Activated T-cell treated with anti-CD3 and anti-CD28 coated beads, Interleukin-2, amount 50 U/mL, for 72 hours (primary cell): ENCODE measurements at regions not wholly inside any gene's neighbourhood (a gene's known extent, or its start where the extent isn't known, plus 50 kb on each side); places are given as distances from the start of the nearest gene placed in this dataset.
"Not testable (repeated sequence)": the region's sequence is repeated elsewhere in the genome, so short reads cannot be mapped to it uniquely, and the experiment has no call there.

Experiments
- ATAC-seq, 2 donors: fragments of 150-1000 bp; cut with Tn5 transposase; replicated peaks in 1 of 2; 2 replicates each; pipeline ENCODE4 v1.10.0; 2021; ENCODE audit warnings: moderate library complexity in 2 of 2, mild to moderate bottlenecking in 1 of 2
- DNase-seq, 2 donors: peaks; one replicate each; pipeline ENCODE4 v3.0.0; 2021 to 2022; ENCODE audit warnings: mixed read lengths in 1 of 2
- H3K27ac Mint-ChIP-seq: one replicate; pipeline ENCODE4 v1.8.0; 2022; ENCODE audit warnings: mild to moderate bottlenecking, moderate library complexity, mixed read lengths
- H3K27me3 Mint-ChIP-seq: one replicate; pipeline ENCODE4 v1.8.0; 2022; ENCODE audit warnings: low read depth, mixed read lengths
- H3K36me3 Mint-ChIP-seq, 2 donors: one replicate each; pipeline ENCODE4 v1.8.0; 2022; ENCODE audit warnings: mixed read lengths in 2 of 2, mild to moderate bottlenecking in 1 of 2; ENCODE audit not compliant: insufficient read depth in 2 of 2
- H3K4me1 Mint-ChIP-seq: one replicate; pipeline ENCODE4 v1.8.0; 2022; ENCODE audit warnings: low read depth, mixed read lengths
- H3K4me3 Mint-ChIP-seq, 2 donors: one replicate each; pipeline ENCODE4 v1.8.0; 2022; ENCODE audit warnings: mild to moderate bottlenecking in 2 of 2, mixed read lengths in 2 of 2, moderate library complexity in 2 of 2
- H3K9me3 Mint-ChIP-seq, 2 donors: one replicate each; pipeline ENCODE4 v1.8.0; 2022; ENCODE audit warnings: mixed read lengths in 2 of 2

DNA sequence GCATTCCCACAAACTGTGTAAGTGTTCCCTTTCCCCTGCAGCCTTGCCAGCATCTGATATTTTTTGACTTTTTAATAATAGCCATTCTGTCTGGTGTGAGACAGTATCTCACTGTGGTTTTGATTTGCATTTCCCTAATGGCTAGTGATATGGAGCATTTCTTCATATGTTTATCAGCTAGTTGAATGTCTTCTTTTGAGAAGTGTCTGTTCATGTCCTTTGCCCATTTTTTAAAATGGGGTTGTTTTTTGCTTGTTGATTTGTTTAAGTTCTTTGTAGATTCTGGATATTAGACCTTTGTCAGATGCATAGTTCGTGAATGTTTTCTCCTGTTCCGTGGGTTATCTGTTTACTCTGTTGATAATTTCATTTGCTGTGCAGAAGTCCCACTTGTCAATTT is 492.8 kb downstream of the JRKL start:
- H3K9me3 Mint-ChIP-seq, ATAC-seq, H3K4me1 Mint-ChIP-seq, H3K4me3 Mint-ChIP-seq, H3K36me3 Mint-ChIP-seq, H3K27me3 Mint-ChIP-seq, H3K27ac Mint-ChIP-seq, DNase-seq: not testable (repeated sequence)

DNA sequence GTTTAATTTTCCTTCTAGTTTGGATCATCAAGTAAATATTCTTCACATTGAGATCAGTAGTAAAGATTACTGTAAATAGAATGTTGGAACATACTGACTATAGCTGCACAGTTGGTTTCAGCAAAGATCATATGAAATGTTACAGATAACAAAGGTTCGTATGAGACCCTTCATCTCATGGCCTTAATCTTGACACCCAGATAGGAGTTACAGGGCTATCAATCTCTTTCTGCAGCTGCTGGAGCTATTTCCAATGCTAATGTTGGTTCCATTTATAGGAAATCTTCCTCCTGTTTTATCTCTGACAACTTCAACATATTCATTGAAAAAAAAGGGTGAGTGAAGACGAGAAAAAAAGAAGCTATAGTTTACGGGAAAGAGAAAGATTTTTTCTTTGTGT is 495.6 kb downstream of the JRKL start:
- ATAC-seq (no peak), DNase-seq (no peak)
- H3K27me3 Mint-ChIP-seq = no peaks in the 10 kb centered on the region
- peaks cover 3 to 4% of the 10 kb centered on the region in 2 donors for H3K9me3 Mint-ChIP-seq
- H3K27ac Mint-ChIP-seq = no peak overlapping the region
- H3K4me1 Mint-ChIP-seq = no peaks in the 10 kb centered on the region
- no peak overlapping the region for H3K4me3 Mint-ChIP-seq
- no peaks in the 10 kb centered on the region for H3K36me3 Mint-ChIP-seq

DNA sequence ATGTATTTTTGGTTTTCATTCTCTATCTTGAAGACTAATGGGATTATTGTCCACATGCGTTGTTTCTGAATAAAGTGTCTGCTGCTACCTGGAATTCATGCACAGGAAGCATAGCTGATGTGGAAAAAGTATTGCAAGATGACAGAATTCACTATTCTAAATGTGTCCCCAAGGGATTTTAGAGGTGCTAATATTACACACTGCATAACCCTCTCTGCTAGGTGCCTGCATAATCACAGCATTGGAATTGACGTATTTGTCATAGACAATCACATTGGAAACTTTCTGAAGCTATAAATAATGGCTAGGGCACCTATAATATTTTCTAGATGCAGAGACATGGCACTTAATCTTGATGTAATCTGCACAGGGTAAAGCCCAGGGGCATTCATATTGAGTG is 496.1 kb downstream of the JRKL start:
- ATAC-seq = no peak
- peaks cover 3 to 4% of the 10 kb centered on the region in 2 donors for H3K9me3 Mint-ChIP-seq
- H3K4me1 Mint-ChIP-seq = no peaks in the 10 kb centered on the region
- H3K4me3 Mint-ChIP-seq = no peak overlapping the region
- DNase-seq = no peak
- no peaks in the 10 kb centered on the region for H3K27me3 Mint-ChIP-seq
- no peaks in the 10 kb centered on the region for H3K36me3 Mint-ChIP-seq
- H3K27ac Mint-ChIP-seq = no peak overlapping the region

DNA sequence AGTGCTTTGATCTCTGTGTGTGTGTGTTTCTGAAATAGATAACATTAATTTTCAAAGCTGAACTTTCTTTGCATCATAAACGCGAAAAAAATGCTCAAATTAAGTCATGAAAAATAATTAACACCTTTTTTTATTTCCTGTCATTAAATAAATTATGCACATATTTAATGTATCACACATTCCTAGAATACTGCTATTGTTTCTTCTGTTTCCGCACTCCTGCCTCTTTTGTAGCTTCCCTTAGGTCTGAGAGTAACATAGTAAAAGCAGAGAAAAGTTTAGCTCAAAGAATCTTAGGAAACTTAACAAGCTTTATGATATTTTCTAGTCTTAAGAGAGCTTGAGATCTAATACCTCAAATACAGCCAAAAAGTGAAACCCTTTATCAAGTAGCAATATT is 504.2 kb downstream of the JRKL start:
- no peak for ATAC-seq
- Mint-ChIP-seq H3K9me3 (peaks cover 2 to 3% of the 10 kb centered on the region in 2 donors), H3K27me3 (no peaks in the 10 kb centered on the region), H3K36me3 (no peaks in the 10 kb centered on the region), H3K4me1 (no peaks in the 10 kb centered on the region), H3K4me3 (no peak overlapping the region), H3K27ac (no peak overlapping the region)
- no peak for DNase-seq

DNA sequence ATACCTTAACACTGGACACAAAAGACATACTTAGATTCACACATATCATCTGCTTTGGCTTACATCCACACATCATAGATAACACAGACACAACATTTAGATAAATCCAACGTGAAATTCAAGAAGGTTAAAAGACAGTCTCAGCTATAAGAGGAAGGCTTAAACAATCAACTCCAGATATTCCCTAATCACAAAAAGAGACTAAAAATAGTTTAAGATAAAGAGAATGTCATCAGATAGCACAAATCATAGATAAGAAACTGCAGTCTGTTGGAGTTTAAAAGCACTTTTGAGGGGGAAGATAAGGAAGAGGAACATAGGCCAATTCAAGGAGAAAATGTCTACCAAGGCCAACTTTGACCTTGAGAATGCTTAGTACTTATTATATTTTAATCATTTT is 504.8 kb downstream of the JRKL start:
- Mint-ChIP-seq H3K27ac (no peak overlapping the region), H3K36me3 (no peaks in the 10 kb centered on the region), H3K9me3 (peaks cover 0 to 3% of the 10 kb centered on the region in 2 donors), H3K4me1 (no peaks in the 10 kb centered on the region), H3K4me3 (no peak overlapping the region), H3K27me3 (no peaks in the 10 kb centered on the region)
- ATAC-seq = no peak
- no peak for DNase-seq

DNA sequence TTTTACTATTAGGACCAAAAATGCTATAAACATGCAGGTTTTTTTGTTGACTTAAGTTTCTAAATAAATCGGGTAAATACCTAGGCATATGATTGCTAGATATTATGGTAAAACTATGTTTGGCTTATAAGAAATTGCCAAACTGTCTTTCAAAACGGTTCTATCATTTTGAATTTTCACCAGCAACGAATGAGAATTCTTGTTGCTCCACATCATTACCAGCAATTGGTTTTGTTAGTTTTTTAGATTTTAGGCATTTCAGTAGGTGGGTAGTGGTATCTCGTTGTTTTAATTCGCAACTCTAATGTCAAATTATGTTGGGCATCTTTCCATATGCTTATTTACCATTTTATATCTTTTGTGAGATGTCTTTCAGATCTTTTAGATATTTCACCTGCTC is 510.2 kb downstream of the JRKL start:
- H3K9me3 Mint-ChIP-seq = peaks cover 4 to 8% of the 10 kb centered on the region in 2 donors
- no peak overlapping the region for H3K27ac Mint-ChIP-seq
- DNase-seq (no peak), ATAC-seq (no peak)
- no peaks in the 10 kb centered on the region for H3K4me1 Mint-ChIP-seq
- H3K4me3 Mint-ChIP-seq = no peak overlapping the region
- H3K36me3 Mint-ChIP-seq = no peaks in the 10 kb centered on the region
- no peaks in the 10 kb centered on the region for H3K27me3 Mint-ChIP-seq

DNA sequence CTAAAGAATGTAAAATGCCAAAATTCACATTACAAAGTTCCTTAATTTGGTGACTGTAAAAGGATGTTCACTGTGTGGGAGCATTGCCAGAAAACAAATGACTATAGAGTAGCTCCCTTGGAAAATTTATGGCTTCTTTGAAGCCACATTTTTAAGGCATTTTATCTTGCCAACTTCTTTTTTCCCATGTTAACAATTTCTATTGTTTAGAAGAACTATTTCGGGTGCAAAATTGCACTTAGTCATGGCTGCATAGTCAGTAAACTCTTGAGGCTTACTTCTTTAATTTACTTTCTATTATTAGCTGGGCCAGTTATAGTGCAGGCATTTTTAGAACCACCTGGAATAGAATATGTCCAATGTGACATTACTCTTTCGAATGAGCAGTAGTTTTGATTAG is 515.3 kb downstream of the JRKL start:
- H3K4me3 Mint-ChIP-seq = no peak overlapping the region
- no peak for DNase-seq
- no peaks in the 10 kb centered on the region for H3K4me1 Mint-ChIP-seq
- H3K27ac Mint-ChIP-seq = no peak overlapping the region
- ATAC-seq = no peak
- peaks cover 4 to 10% of the 10 kb centered on the region in 2 donors for H3K9me3 Mint-ChIP-seq
- H3K36me3 Mint-ChIP-seq = no peaks in the 10 kb centered on the region
- H3K27me3 Mint-ChIP-seq = no peaks in the 10 kb centered on the region

DNA sequence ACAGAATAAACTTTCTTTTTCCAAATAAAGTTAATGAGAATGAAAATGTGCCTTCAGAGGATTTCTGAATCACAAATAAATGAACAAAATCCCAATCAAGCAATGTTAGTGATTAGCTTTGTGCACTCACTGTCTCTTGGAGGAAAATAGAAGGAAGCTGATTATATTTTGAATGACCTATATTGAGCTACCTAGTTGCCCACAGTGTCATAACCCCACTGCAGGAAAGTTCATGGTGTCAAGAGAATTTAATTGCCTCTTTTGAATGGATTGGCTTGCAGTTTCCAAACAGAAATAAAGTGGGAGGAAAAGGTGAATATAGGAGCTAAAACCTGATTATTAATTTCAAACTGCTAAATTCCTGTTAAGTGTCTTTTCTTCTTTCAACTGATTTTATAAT is 515.9 kb downstream of the JRKL start:
- no peaks in the 10 kb centered on the region for H3K27me3 Mint-ChIP-seq
- ATAC-seq = no peak

DNA sequence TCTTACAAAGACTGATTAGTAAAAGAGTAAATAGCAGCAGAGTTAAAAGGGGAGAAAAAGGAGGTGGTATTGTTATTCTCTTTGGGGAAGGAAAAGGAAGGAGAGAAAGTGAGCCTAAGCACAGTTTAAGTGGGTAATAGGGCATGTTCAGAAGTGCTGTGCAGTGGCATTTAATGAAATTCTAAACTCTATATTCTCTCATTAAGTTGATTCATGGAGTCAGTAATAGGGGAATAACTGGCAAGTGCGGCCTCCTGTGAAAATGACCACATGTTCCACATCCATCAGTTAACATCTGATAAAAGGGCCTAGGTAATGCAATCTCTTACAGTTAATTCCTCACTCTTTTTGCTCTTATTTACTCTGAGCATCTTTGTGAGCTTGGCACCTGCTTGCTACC is 516.7 kb downstream of the JRKL start:
- H3K27me3 Mint-ChIP-seq = no peaks in the 10 kb centered on the region
- no peaks in the 10 kb centered on the region for H3K4me1 Mint-ChIP-seq
- peaks cover 8 to 10% of the 10 kb centered on the region in 2 donors for H3K9me3 Mint-ChIP-seq
- ATAC-seq (no peak), DNase-seq (no peak)
- no peak overlapping the region for H3K27ac Mint-ChIP-seq
- H3K36me3 Mint-ChIP-seq = no peaks in the 10 kb centered on the region
- H3K4me3 Mint-ChIP-seq = no peak overlapping the region

More for the DNA sequence above, 515.9 kb downstream of the JRKL start:
- Mint-ChIP-seq H3K27ac (no peak overlapping the region), H3K4me3 (no peak overlapping the region), H3K9me3 (peaks cover 5 to 9% of the 10 kb centered on the region in 2 donors), H3K36me3 (no peaks in the 10 kb centered on the region), H3K4me1 (no peaks in the 10 kb centered on the region)
- no peak for DNase-seq

DNA sequence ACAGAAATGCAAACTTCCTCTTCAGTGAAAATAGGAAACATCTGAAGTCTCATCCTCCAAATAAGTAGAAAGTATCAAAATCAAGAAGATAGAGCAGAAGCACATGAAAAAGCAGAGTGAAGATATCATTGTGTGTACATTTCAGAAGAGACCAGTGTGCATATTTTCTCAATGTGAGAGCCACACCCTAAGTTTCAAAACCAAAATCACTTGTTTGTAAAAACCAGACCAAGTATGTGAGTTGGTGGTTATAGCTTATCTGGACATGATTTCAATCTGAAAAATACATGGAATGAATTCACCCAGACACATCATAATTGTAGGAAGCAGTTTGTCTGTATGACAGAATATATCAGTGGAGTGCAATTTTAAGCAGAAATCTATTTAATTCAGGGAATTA is 536.0 kb downstream of the JRKL start:
- Mint-ChIP-seq H3K27ac (peak overlapping the region; percentile 3), H3K9me3 (peaks cover 3% of the 10 kb centered on the region in 2 donors), H3K36me3 (no peaks in the 10 kb centered on the region), H3K4me3 (no peak overlapping the region), H3K4me1 (no peaks in the 10 kb centered on the region), H3K27me3 (no peaks in the 10 kb centered on the region)
- ATAC-seq (no peak), DNase-seq (no peak)

DNA sequence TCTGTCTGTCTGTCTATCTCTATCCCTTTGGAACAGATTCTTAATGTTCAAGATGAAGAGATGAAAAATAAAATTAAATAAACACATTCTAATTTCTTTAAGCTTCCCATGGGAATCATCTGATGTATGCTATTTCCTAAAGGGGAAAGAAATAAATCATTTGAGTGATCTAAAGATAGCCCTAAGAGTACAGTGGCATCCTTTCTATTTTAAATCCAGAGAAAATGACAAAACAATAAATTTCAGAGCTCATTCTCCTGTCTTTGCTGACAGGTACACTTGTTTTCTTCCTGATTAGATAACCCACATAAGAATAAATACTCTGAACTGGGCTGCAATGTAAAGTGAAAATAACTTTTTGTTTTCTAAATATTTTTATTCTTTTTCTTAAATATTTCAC is 550.4 kb downstream of the JRKL start:
- Mint-ChIP-seq H3K36me3 (no peaks in the 10 kb centered on the region), H3K27me3 (no peaks in the 10 kb centered on the region), H3K4me3 (no peak overlapping the region), H3K9me3 (peaks cover 1 to 5% of the 10 kb centered on the region in 2 donors), H3K27ac (no peak overlapping the region), H3K4me1 (no peaks in the 10 kb centered on the region)
- DNase-seq (no peak), ATAC-seq (no peak)

DNA sequence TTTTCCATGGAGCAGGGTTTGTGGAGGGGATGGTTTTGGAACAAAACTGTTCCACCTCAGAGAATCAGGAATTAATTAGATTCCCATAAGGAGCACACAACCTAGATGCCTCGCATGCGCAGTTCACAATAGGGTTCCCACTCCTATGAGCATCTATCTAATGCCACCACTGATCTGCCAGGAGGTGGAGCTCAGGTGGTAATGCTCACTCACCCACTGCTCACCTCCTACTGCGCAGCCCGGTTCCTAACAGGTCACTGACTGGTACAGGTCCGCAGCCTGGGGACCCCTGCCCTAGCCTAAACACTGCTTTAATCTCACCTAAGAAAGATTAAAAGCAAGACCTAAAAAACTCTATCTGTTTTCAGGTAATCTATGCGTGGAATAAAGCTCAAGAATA is 553.0 kb downstream of the JRKL start:
- Mint-ChIP-seq H3K27ac (no peak overlapping the region), H3K4me3 (no peak overlapping the region), H3K27me3 (no peaks in the 10 kb centered on the region), H3K4me1 (no peaks in the 10 kb centered on the region), H3K36me3 (no peaks in the 10 kb centered on the region), H3K9me3 (peaks cover 2% of the 10 kb centered on the region in 2 donors)
- DNase-seq = no peak
- ATAC-seq = no peak

DNA sequence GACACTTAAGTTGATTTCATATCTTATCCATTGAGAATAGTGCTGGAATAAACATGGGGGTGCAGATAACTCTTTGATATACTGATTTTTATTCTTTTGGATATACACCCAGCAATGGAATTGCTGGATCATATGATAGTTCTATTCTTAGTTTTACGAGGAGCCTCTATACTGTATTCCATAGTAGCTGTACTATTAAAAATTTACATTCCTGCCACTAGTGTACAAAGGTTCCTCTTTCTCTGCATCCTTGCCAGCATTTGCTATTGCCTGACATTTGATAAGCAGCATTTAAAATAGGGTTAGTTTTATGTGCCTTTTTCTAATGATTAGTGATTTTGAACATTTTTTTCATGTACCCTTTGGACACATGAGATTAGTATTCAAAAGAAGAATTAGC is 554.2 kb downstream of the JRKL start:
- DNase-seq = no peak
- Mint-ChIP-seq H3K27ac (no peak overlapping the region), H3K27me3 (no peaks in the 10 kb centered on the region), H3K4me3 (no peak overlapping the region), H3K4me1 (no peaks in the 10 kb centered on the region), H3K9me3 (peaks cover 2% of the 10 kb centered on the region in 2 donors), H3K36me3 (no peaks in the 10 kb centered on the region)
- ATAC-seq = no peak

DNA sequence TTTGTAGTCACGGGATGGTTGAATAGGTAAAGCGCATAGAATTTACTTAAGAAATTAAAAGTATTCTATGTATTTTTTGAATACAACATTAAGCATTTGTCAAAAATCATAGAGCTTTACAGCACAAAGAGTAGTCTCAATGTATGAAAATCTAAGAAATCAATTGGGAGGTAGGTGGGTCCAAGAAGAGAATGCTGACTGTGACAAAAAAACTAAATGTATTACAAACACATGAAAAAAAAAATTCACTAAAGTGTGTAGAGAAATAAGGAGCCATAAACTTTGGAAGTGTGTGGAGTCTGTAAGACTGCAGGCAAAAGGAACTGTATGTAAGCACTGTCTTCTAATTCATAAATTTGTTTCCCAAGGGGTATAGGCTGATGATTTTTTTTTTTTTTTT is 558.3 kb downstream of the JRKL start:
- H3K9me3 Mint-ChIP-seq = peaks cover 2% of the 10 kb centered on the region in 2 donors
- H3K4me3 Mint-ChIP-seq = no peak overlapping the region
- no peak overlapping the region for H3K27ac Mint-ChIP-seq
- no peaks in the 10 kb centered on the region for H3K36me3 Mint-ChIP-seq
- no peaks in the 10 kb centered on the region for H3K4me1 Mint-ChIP-seq
- ATAC-seq = no peak
- no peaks in the 10 kb centered on the region for H3K27me3 Mint-ChIP-seq
- no peak for DNase-seq
